Aorta (tissue), 5 donors: ENCODE measurements at regions not wholly inside any gene's neighbourhood (a gene's known extent, or its start where the extent isn't known, plus 50 kb on each side); places are given as distances from the start of the nearest gene placed in this dataset.

Source experiments
- ATAC-seq: fragments of 200-7000 bp; cut with Tn5 transposase; one replicate; pipeline ENCODE4 v1.9.1; 2022; ENCODE audit warnings: moderate library complexity; ENCODE audit not compliant: low FRiP score
- DNase-seq, 2 donors: peaks; one replicate each; pipeline ENCODE4 v3.0.0-alpha.2; 2020
- H3K27ac ChIP-seq, 2 donors: one replicate each; pipeline ENCODE4 v1.5.1; 2013; ENCODE audit warnings: low read length in 2 of 2, mild to moderate bottlenecking in 2 of 2, moderate library complexity in 2 of 2, control low read depth in 1 of 2, inconsistent platforms in 1 of 2, low read depth in 1 of 2
- H3K27me3 ChIP-seq, 2 donors: one replicate each; pipeline ENCODE4 v1.6.1; 2013; ENCODE audit warnings: control low read depth in 1 of 2, low read length in 1 of 2, mild to moderate bottlenecking in 1 of 2, moderate library complexity in 1 of 2; ENCODE audit not compliant: insufficient read depth in 2 of 2, control insufficient read depth in 1 of 2
- H3K36me3 ChIP-seq, 2 donors: one replicate each; pipeline ENCODE4 v1.6.1; 2013; ENCODE audit warnings: control low read depth in 1 of 2, low read length in 1 of 2, mild to moderate bottlenecking in 1 of 2; ENCODE audit not compliant: insufficient read depth in 2 of 2, control insufficient read depth in 1 of 2
- H3K4me1 ChIP-seq, 2 donors: one replicate each; pipeline ENCODE4 v1.6.1; 2013; ENCODE audit warnings: low read length in 2 of 2, control low read depth in 1 of 2, mild to moderate bottlenecking in 1 of 2, moderate library complexity in 1 of 2; ENCODE audit not compliant: insufficient read depth in 2 of 2, control insufficient read depth in 1 of 2
- H3K4me3 ChIP-seq, 2 donors: one replicate each; pipeline ENCODE4 v1.5.1; 2013; ENCODE audit warnings: low read length in 2 of 2, control low read depth in 1 of 2, mild to moderate bottlenecking in 1 of 2
- H3K9me3 ChIP-seq: one replicate; pipeline ENCODE4 v1.6.1; 2013; ENCODE audit warnings: mild to moderate bottlenecking, low read length; ENCODE audit not compliant: control insufficient read depth
- WGBS, 2 donors: extraction: QIAGEN DNeasy Blood & Tissue Kit; methylation state at CpG; one replicate each; pipeline ENCODE4 v1.1.7; 2013; 5-methylcytosine and 5-hydroxymethylcytosine counted together
- intact Hi-C, 2 donors: fragments of 100-400 bp; cut with DNase I; formaldehyde crosslinking; loops; one replicate each; pipeline versions ENCODE4 v1.14.2 to v1.15.0; 2022
- donor health status: healthy with polysubstance abuse.
- donor health status: Bipolar disorder and iron deficiency.
- donor health status: DM: no; HTN: no; CAD: no.
- donor health status: DM: no; HTN: no; CAD: no.
- donor health status: DM: yes; HTN: yes; CAD: no.

GRCh38 chr18:37661061-37661460 lies 95.5 kb upstream of the CELF4 start:
- DNase-seq (no peak), ATAC-seq (no peak)
- 88 to 95% methylated on average over 4 of the region's 4 CpGs for WGBS, 2 donors
- H3K9me3 ChIP-seq = no peaks in the 10 kb centered on the region
- intact Hi-C loops = no loop called here
- no peaks in the 10 kb centered on the region for H3K4me1 ChIP-seq
- no peak overlapping the region for H3K4me3 ChIP-seq
- no peaks in the 10 kb centered on the region for H3K27me3 ChIP-seq
- H3K27ac ChIP-seq = no peak overlapping the region
- no peaks in the 10 kb centered on the region for H3K36me3 ChIP-seq

- H3K27ac ChIP-seq = no peak overlapping the region
- no peaks in the 10 kb centered on the region for H3K36me3 ChIP-seq
- DNase-seq = no peak
- no peaks in the 10 kb centered on the region for H3K27me3 ChIP-seq
- 63 to 64% methylated on average over 2 of the region's 2 CpGs for WGBS, 2 donors
- intact Hi-C loops = no loop called here
- no peaks in the 10 kb centered on the region for H3K4me1 ChIP-seq
- ATAC-seq = no peak
- no peak overlapping the region for H3K4me3 ChIP-seq
- H3K9me3 ChIP-seq = no peaks in the 10 kb centered on the region
These were observed 95.1 kb upstream of the CELF4 start for GRCh38 chr18:37660658-37661057.

- DNase-seq (no peak), ATAC-seq (no peak)
- Histone ChIP-seq H3K36me3 (no peaks in the 10 kb centered on the region), H3K9me3 (no peaks in the 10 kb centered on the region), H3K4me1 (no peaks in the 10 kb centered on the region), H3K4me3 (no peak overlapping the region), H3K27ac (no peak overlapping the region), H3K27me3 (no peaks in the 10 kb centered on the region)
- intact Hi-C loops = no loop called here
These were observed 94.3 kb upstream of the CELF4 start for GRCh38 chr18:37659906-37660305.

- H3K27me3 ChIP-seq = no peaks in the 10 kb centered on the region
- ATAC-seq = no peak
- H3K9me3 ChIP-seq = no peaks in the 10 kb centered on the region
- H3K4me3 ChIP-seq = no peak overlapping the region
- 80 to 83% methylated on average over 1 of the region's 1 CpG for WGBS, 2 donors
- H3K36me3 ChIP-seq = no peaks in the 10 kb centered on the region
- H3K27ac ChIP-seq = no peak overlapping the region
- DNase-seq = no peak
- intact Hi-C loops = no loop called here
- no peaks in the 10 kb centered on the region for H3K4me1 ChIP-seq
These were observed 93.3 kb upstream of the CELF4 start for GRCh38 chr18:37658894-37659293.

DNA sequence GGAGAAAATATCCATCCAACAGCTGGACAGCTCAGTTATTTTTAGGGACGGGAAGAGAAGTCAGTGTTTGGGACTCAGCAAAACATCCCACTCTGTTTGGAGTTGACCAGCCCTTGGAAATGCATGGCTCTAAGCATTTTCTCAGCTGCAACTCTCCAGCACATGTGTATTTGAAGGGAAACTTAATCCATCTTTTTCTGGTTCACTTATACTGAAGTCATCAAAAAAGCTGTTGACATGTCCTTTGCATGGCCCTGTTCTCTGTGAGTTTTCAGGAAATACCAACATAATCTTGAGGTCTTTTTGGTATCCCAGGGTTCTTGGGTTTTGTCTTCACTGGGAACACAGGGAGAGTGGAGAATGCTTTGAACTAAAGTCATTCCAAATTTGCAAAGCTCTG lies 91.9 kb upstream of the CELF4 start:
- Histone ChIP-seq H3K27ac (no peak overlapping the region), H3K4me3 (no peak overlapping the region), H3K9me3 (no peaks in the 10 kb centered on the region), H3K4me1 (no peaks in the 10 kb centered on the region), H3K36me3 (no peaks in the 10 kb centered on the region), H3K27me3 (no peaks in the 10 kb centered on the region)
- ATAC-seq (no peak), DNase-seq (no peak)
- WGBS, 2 donors = 8 to 13% methylated on average over 1 of the region's 1 CpG
- intact Hi-C loops = no loop called here

- Histone ChIP-seq H3K27me3 (no peaks in the 10 kb centered on the region), H3K4me3 (no peak overlapping the region), H3K27ac (no peak overlapping the region), H3K4me1 (no peaks in the 10 kb centered on the region), H3K9me3 (no peaks in the 10 kb centered on the region), H3K36me3 (no peaks in the 10 kb centered on the region)
- WGBS, 2 donors = 47 to 50% methylated on average over 4 of the region's 4 CpGs
- no peak for DNase-seq
- no peak for ATAC-seq
- intact Hi-C loops = no loop called here
These were observed 89.3 kb upstream of the CELF4 start for GRCh38 chr18:37654731-37655369.

GRCh38 chr18:37654034-37654433 lies 88.4 kb upstream of the CELF4 start:
- intact Hi-C loops = no loop called here
- DNase-seq = no peak

DNA sequence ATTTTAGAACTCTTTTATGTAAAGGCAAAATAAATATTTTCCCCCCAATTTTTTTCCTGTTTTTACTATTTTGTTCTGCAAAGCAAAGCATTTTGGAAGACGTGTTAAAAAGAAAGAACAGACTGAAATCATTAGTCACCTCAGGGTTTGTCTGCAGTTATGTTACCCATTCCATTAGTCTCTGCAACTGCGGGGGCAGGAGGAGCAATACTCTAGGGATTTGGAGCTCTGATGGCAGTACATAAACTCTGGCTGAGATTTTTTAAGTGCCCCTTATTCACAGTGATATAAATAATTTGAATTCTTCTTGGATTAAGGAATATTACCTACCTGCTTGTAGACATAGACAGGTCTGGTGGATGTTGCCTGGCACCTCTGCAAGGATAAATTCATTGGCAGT lies 88.0 kb upstream of the CELF4 start:
- intact Hi-C loops = no loop called here
- DNase-seq (no peak), ATAC-seq (no peak)
- Histone ChIP-seq H3K27ac (no peak overlapping the region), H3K27me3 (no peaks in the 10 kb centered on the region), H3K36me3 (no peaks in the 10 kb centered on the region), H3K4me1 (no peaks in the 10 kb centered on the region), H3K9me3 (no peaks in the 10 kb centered on the region), H3K4me3 (no peak overlapping the region)
- 3 to 4% methylated on average over 2 of the region's 2 CpGs for WGBS, 2 donors

More at GRCh38 chr18:37654034-37654433, 88.4 kb upstream of the CELF4 start:
- Histone ChIP-seq H3K4me3 (no peak overlapping the region), H3K36me3 (no peaks in the 10 kb centered on the region), H3K27ac (no peak overlapping the region), H3K4me1 (no peaks in the 10 kb centered on the region), H3K27me3 (no peaks in the 10 kb centered on the region), H3K9me3 (no peaks in the 10 kb centered on the region)
- 23% methylated on average over 3 of the region's 3 CpGs for WGBS, 2 donors
- no peak for ATAC-seq

DNA sequence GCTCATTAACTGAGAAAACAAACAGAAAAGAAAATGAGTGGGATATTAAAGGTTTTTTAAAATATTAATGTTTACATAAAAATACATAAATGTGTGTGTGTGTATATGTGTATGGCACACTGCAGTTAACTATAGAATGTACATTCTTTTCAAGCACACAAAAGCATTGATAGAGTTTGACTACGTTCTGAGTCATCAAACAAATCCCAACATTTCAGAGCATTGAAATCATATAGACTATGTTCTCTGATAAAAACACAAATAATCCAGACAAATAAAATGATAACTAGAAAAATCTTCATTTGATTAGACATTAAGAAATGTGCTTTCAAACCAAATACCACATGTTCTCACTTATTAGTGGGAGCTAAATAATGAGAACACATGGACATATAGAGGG lies 84.3 kb upstream of the CELF4 start:
- intact Hi-C loops = no loop called here
- DNase-seq (no peak), ATAC-seq (no peak)
- H3K9me3 ChIP-seq = no peaks in the 10 kb centered on the region
- H3K4me3 ChIP-seq = no peak overlapping the region
- 75 to 79% methylated on average over 1 of the region's 1 CpG for WGBS, 2 donors
- no peaks in the 10 kb centered on the region for H3K36me3 ChIP-seq
- no peak overlapping the region for H3K27ac ChIP-seq
- H3K4me1 ChIP-seq = no peaks in the 10 kb centered on the region
- H3K27me3 ChIP-seq = no peaks in the 10 kb centered on the region
